Fibroblast of lung (primary cell): ENCODE measurements at regions not wholly inside any gene's neighbourhood (a gene's known extent, or its start where the extent isn't known, plus 50 kb on each side); places are given as distances from the start of the nearest gene placed in this dataset.
A peak's percentile ranks its signal among the peaks of the same experiment; 100 is the strongest.

Experiments
- DNase-seq, 2 donors: peaks; one replicate each; pipeline versions ENCODE4 v3.0.0 to v3.0.0-alpha.2; 2010; ENCODE audit warnings: low read depth in 2 of 2
- H2AFZ ChIP-seq: 2 replicates; pipeline ENCODE4 v1.5.1; 2012; ENCODE audit warnings: low read length, control low read depth, inconsistent platforms
- H3K27ac ChIP-seq: 2 replicates; pipeline ENCODE4 v1.5.1; 2011; ENCODE audit warnings: low read length, control low read depth; ENCODE audit not compliant: insufficient read depth
- H3K27me3 ChIP-seq: 2 replicates; pipeline ENCODE4 v1.5.1; 2011; ENCODE audit warnings: mild to moderate bottlenecking, low read length; ENCODE audit not compliant: control insufficient read depth, insufficient read depth
- H3K36me3 ChIP-seq: 2 replicates; pipeline ENCODE4 v1.5.1; 2011; ENCODE audit warnings: low read length; ENCODE audit not compliant: control insufficient read depth, insufficient read depth
- H3K4me1 ChIP-seq: 2 replicates; pipeline ENCODE4 v1.5.1; 2011; ENCODE audit warnings: low read length; ENCODE audit not compliant: control insufficient read depth, insufficient read depth; ENCODE audit errors: extremely low read depth
- H3K4me2 ChIP-seq: 2 replicates; pipeline ENCODE4 v1.5.1; 2011; ENCODE audit warnings: low read length, control low read depth; ENCODE audit not compliant: insufficient read depth; ENCODE audit errors: extremely low read depth
- H3K4me3 ChIP-seq, 4 experiments: fragments of 200-600 bp in 1 of 4; sonication (generic) in 1 of 4; replicated peaks in 1 of 4; 2 replicates each; pipeline ENCODE4 v1.5.1; 2011 to 2016; ENCODE audit warnings: low read length in 4 of 4, low read depth in 3 of 4, mild to moderate bottlenecking in 3 of 4, control low read depth in 2 of 4, inconsistent platforms in 1 of 4, mixed read lengths in 1 of 4; ENCODE audit not compliant: insufficient read depth in 1 of 4; ENCODE audit errors: control extremely low read depth in 1 of 4
- H3K79me2 ChIP-seq: 2 replicates; pipeline ENCODE4 v1.5.1; 2012; ENCODE audit warnings: mild to moderate bottlenecking, low read length, inconsistent platforms; ENCODE audit not compliant: control insufficient read depth, insufficient read depth
- H3K9ac ChIP-seq: 2 replicates; pipeline ENCODE4 v1.5.1; 2011; ENCODE audit warnings: mild to moderate bottlenecking, low read length, control low read depth; ENCODE audit not compliant: insufficient read depth
- H3K9me3 ChIP-seq: 2 replicates; pipeline ENCODE4 v1.5.1; 2012; ENCODE audit warnings: low read depth, low read length; ENCODE audit not compliant: control insufficient read depth, insufficient read depth
- H4K20me1 ChIP-seq: 2 replicates; pipeline ENCODE4 v1.5.1; 2011; ENCODE audit warnings: low read length; ENCODE audit not compliant: control insufficient read depth, insufficient read depth; ENCODE audit errors: extremely low read depth
- CTCF ChIP-seq, 2 donors: IDR thresholded peaks in 1 of 2; conservative IDR thresholded peaks in 1 of 2; 1 replicate in 1 of 2; 2 replicates in 1 of 2; pipeline ENCODE4 v1.5.1; 2011 to 2012; ENCODE audit warnings: low read length in 2 of 2, control low read depth in 1 of 2, inconsistent platforms in 1 of 2, low read depth in 1 of 2, mild to moderate bottlenecking in 1 of 2
- EZH2 ChIP-seq: IDR thresholded peaks from 2 replicates; pipeline ENCODE4 v1.5.1; 2012; ENCODE audit warnings: low read length, control low read depth, mild to moderate bottlenecking; ENCODE audit errors: missing control alignments

DNA sequence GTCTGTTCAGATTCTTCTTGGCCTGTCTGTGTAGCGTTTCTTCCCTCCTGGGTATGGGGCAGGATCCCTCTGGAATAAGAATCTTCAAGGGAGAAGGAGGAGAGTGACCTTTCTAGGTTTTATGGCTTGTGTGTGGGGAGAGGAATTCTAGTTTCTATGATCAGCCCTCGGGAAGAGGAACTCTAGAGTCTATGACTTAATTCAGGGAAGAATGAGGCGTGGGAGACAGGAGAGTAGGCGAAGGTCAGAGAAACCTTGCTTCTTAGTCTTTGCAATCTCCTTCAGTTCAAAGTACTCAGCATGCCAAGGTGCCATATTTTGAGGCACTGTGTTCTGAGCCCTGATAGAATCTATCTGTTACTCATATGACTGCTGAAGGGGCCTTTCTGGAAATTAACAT lies 99.2 kb upstream of the C3orf80 start:
- TF ChIP-seq EZH2 (no peak), CTCF (conservative IDR thresholded peaks at IDR 0.05 in 1 of 2, IDR thresholded peaks at IDR 0.05 in 1 of 2; ENCODE audit: low read depth in 1 of 2, low read length in 2 of 2) (no peak)
- Histone ChIP-seq H3K4me2 (no peak overlapping the region), H3K9me3 (no peaks in the 10 kb centered on the region), H3K4me3 (no peak overlapping the region), H3K36me3 (no peaks in the 10 kb centered on the region), H4K20me1 (no peaks in the 10 kb centered on the region), H3K27me3 (no peaks in the 10 kb centered on the region), H3K4me1 (peaks cover 4% of the 10 kb centered on the region), H3K79me2 (no peaks in the 10 kb centered on the region), H3K27ac (no peak overlapping the region), H2AFZ (no peak overlapping the region), H3K9ac (no peak overlapping the region)
- DNase-seq: peak in 1 of 2 donors; percentile 58

- Histone ChIP-seq H3K4me3 (no peak overlapping the region), H3K27me3 (no peaks in the 10 kb centered on the region), H3K4me1 (peaks cover 4% of the 10 kb centered on the region), H3K79me2 (no peaks in the 10 kb centered on the region), H4K20me1 (no peaks in the 10 kb centered on the region), H3K4me2 (no peak overlapping the region), H3K9me3 (no peaks in the 10 kb centered on the region), H3K27ac (no peak overlapping the region), H3K9ac (no peak overlapping the region), H2AFZ (no peak overlapping the region), H3K36me3 (no peaks in the 10 kb centered on the region)
- DNase-seq: no peak
- TF ChIP-seq EZH2: no peak
- TF ChIP-seq CTCF (conservative IDR thresholded peaks at IDR 0.05 in 1 of 2, IDR thresholded peaks at IDR 0.05 in 1 of 2; ENCODE audit: low read depth in 1 of 2, low read length in 2 of 2): no peak
Measured at GRCh38 chr3:160126761-160127160, 98.5 kb upstream of the C3orf80 start.

DNA sequence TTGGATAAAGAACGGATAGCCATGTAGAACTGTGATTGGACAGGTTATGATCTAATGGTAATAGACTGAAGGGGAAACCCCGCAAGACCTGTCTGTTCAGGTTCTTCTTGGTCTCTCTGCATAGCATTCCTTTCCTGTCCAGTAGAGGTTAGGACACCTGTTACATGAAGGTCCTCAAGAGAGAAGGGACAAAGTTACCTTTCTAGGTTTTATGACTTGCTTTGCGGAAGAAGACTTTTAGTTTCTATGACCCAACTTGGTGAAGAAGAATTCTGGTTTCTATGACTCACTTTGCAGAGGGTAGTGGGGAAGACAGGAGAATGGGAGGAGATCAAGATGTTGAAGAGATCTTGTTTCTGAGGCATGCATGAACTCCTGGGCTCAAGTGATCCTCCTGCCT lies 97.9 kb upstream of the C3orf80 start:
- Histone ChIP-seq H3K9ac (no peak overlapping the region), H3K4me2 (no peak overlapping the region), H3K27ac (no peak overlapping the region), H3K27me3 (no peaks in the 10 kb centered on the region), H3K9me3 (no peaks in the 10 kb centered on the region), H4K20me1 (no peaks in the 10 kb centered on the region), H3K36me3 (no peaks in the 10 kb centered on the region), H2AFZ (no peak overlapping the region), H3K4me1 (peaks cover 4% of the 10 kb centered on the region), H3K79me2 (no peaks in the 10 kb centered on the region), H3K4me3 (no peak overlapping the region)
- no peak for TF ChIP-seq EZH2
- TF ChIP-seq CTCF (conservative IDR thresholded peaks at IDR 0.05 in 1 of 2, IDR thresholded peaks at IDR 0.05 in 1 of 2; ENCODE audit: low read depth in 1 of 2, low read length in 2 of 2): no peak
- DNase-seq: peak in 1 of 2 donors; percentile 30
